Astrocyte of the spinal cord (primary cell): ENCODE measurements at regions not wholly inside any gene's neighbourhood (a gene's known extent, or its start where the extent isn't known, plus 50 kb on each side); places are given as distances from the start of the nearest gene placed in this dataset.

Experiments used
- DNase-seq: peaks from one replicate; pipeline ENCODE4 v3.0.0; 2011; ENCODE audit warnings: low read depth, low spot score
- H3K4me3 ChIP-seq: 2 replicates; pipeline ENCODE4 v1.5.1; 2011; ENCODE audit warnings: low read depth, mild to moderate bottlenecking, low read length, moderate library complexity
- in situ Hi-C: cut with HindIII; loops from 2 replicates; pipeline ENCODE4 v1.10.0; 2017; ENCODE audit warnings: low sequenced_read_pairs
- TF ChIP-seq, protein P1 (sequence below): IDR thresholded peaks from 2 replicates; pipeline ENCODE4 v1.5.1; 2012; ENCODE audit warnings: low read depth, mild to moderate bottlenecking, low read length, inconsistent platforms

DNA sequence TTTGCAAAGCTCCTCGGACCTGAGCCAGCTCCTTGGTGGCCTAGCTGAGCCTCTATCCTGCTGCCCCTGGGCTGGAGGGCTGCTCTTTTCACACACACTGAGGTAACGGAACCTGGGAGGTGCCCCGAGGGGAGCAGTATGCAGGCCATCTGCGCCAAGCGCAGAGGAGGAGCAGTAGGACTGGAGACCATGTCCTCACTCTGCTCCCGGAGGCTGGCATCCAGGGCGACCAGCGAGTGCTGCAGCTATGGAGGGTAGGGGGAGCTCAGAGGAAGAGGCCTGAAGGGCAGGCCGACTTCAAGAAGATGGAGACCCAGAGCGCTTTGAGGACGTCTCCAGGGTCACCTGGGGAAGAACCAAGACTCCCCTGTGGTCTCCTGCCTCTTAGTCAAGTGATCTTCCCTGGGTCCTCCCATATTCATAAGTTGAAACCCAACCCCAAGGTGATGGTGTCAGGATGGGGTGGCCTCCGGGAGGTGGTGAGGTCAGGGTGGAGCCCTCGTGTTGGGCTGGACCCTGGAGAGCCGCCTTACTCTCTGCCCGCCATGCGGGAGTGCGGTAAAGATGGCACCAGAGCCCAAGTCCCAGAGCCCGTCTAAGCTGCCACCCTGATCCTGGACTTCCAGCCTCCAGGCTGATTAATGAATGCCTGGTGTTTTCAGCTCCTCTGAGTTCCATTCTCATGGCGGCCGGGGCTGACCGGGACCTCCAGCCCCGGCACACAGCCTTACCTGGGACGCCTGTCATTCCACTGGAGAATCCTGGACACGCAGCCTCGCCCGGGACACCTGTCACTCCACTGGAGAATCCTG, 160.7 kb downstream of the NDUFA10 start:
- no peak for DNase-seq
- TF ChIP-seq, protein P1, sequence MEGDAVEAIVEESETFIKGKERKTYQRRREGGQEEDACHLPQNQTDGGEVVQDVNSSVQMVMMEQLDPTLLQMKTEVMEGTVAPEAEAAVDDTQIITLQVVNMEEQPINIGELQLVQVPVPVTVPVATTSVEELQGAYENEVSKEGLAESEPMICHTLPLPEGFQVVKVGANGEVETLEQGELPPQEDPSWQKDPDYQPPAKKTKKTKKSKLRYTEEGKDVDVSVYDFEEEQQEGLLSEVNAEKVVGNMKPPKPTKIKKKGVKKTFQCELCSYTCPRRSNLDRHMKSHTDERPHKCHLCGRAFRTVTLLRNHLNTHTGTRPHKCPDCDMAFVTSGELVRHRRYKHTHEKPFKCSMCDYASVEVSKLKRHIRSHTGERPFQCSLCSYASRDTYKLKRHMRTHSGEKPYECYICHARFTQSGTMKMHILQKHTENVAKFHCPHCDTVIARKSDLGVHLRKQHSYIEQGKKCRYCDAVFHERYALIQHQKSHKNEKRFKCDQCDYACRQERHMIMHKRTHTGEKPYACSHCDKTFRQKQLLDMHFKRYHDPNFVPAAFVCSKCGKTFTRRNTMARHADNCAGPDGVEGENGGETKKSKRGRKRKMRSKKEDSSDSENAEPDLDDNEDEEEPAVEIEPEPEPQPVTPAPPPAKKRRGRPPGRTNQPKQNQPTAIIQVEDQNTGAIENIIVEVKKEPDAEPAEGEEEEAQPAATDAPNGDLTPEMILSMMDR: no peak
- H3K4me3 ChIP-seq: no peak overlapping the region
- in situ Hi-C loops: no loop called here

DNA sequence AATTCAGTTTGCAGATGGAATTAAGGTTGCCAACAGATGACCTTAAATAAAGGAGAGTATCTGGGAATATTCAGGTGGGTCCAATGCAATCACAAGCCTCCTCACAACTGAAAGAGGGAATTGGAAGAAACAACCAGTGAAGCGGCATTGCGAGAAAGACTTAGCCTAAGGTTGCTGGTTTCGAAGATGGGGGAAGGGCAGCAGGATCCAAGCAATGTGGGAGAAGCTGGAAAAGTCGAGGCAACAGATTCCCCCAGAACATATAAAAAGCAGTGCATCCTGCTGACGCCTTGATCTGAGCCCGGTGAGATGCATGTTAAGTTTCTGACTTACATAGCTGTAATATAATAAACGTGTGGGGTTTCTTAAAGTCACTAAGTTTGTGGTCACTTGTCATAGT, 162.5 kb downstream of the NDUFA10 start:
- DNase-seq: no peak
- TF ChIP-seq, protein P1: no peak
- no peak overlapping the region for H3K4me3 ChIP-seq
- in situ Hi-C loops: no loop called here

DNA sequence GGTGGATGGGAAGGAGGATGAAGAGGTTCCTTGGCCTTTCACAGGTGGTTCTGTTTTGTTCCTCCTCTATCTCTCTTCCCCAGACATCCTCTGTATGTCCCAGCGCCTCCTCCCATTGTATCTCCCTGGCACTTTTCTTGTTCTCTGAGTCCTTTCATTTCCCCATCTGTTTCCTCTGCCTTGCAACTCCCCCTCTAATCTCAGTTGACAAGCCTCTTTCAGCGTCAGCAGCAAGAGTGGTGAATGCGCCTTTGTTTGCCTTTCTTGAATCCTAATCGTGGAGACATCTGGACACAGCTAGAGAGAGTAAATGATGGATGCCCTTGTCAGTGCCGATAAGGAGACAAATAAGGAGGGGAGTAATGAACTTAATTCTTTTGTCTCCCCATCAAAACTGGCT, 167.0 kb downstream of the NDUFA10 start:
- DNase-seq: no peak
- in situ Hi-C loops: no loop called here

DNA sequence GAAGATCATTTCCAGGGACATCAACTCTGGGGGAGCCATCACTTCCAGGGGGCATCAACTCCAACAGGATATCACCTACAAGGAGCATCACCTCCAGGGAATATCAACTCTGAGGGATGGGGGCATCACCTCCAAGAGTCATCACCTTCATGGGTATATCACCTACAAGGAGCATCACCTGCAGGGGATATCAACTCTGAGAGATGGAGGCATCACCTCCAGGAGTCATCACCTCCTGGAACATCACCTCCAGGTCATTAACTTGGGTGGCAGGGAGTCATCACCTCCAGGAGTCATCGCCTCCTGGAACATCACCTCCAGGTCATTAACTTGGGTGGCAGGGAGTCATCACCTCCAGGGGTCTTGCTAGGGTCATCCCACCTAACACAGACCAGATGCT, 167.6 kb downstream of the NDUFA10 start:
- in situ Hi-C loops: no loop called here
- no peak for DNase-seq
- TF ChIP-seq, protein P1: no peak
- no peak overlapping the region for H3K4me3 ChIP-seq

More for the DNA sequence above, 167.0 kb downstream of the NDUFA10 start:
- TF ChIP-seq, protein P1: no peak
- H3K4me3 ChIP-seq: no peak overlapping the region

DNA sequence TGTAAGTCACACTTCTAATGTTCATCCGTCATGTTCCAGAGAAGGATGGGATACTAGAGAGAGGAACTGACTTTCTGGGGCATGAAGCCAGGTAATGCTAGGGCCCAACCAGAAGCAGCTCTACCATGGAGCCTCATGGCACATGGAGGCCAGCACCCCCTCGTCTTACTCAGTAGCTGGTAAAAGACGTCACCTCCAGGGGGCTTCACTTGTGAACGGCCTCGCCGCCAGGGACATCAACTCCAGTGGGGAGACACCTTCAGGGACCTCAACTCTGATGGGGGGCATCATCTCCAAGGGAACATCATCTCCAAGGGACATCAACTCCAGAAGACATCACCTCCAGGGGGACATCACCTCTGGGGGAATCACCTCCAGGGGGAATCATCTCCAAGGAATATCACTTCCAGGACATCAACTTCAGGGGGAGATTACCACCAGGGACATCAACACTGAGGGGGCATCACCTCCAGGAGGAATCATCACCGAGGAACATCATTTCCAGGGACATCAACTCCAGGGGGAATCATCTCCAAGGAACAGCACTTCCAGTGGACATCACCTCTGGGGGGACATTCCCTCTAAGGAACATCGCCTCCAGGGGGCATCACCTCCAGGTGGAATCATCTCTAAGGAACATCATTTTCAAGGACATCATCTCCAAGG, 168.4 kb downstream of the NDUFA10 start:
- TF ChIP-seq, protein P1: no peak
- DNase-seq: no peak
- in situ Hi-C loops: no loop called here

DNA sequence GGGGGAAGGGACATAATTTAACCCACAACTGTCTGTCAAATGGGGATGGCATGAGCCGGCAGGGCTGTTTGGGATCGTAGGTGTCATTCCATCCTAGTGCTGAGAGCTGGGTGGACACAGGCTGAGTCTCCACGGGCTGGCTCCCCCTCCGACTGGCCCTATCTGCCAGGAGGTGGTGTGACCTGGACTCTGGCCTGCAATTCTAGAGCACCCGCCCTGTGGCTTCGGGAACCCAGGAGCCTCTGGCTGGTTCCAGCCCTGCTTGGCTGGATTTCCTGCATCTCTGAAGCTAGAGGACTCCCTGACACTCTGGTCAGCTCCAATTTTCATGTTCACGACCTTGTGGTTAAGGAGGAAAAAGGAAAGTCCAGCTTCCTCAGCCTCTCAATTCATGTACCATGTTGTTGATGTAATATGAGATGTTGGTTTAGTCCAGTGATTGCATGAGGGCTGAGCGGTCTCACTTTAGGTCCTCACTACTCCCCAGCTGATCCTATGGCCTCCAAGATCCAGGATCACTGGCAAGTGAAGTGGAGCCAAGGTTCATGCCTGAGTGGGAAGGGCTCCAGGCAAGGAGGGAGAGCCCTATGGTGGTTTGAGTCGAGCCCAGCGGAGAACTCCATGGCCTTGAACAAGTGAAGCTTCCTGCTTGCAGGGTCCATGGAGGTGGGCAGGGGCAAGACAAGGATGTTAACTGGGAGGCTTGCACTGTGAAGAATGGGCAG, 169.1 kb downstream of the NDUFA10 start:
- in situ Hi-C loops: no loop called here
- DNase-seq: no peak
- TF ChIP-seq, protein P1: no peak
- H3K4me3 ChIP-seq: no peak overlapping the region

More for the DNA sequence above, 168.4 kb downstream of the NDUFA10 start:
- H3K4me3 ChIP-seq: no peak overlapping the region
